GM18909 (cell line): ENCODE measurements at regions not wholly inside any gene's neighbourhood (a gene's known extent, or its start where the extent isn't known, plus 50 kb on each side); places are given as distances from the start of the nearest gene placed in this dataset.
"Not testable (repeated sequence)": the region's sequence is repeated elsewhere in the genome, so short reads cannot be mapped to it uniquely, and the experiment has no call there.

ENCODE experiments used
- ATAC-seq: cut with Tn5 transposase; IDR thresholded peaks from one replicate; pipeline ENCODE4 v1.9.1; 2021; ENCODE audit warnings: mild to moderate bottlenecking; ENCODE audit not compliant: unreplicated experiment, poor library complexity

- no peak for ATAC-seq
Measured at GRCh38 chrX:68980906-68981616, 152.2 kb downstream of the EFNB1 start.

DNA sequence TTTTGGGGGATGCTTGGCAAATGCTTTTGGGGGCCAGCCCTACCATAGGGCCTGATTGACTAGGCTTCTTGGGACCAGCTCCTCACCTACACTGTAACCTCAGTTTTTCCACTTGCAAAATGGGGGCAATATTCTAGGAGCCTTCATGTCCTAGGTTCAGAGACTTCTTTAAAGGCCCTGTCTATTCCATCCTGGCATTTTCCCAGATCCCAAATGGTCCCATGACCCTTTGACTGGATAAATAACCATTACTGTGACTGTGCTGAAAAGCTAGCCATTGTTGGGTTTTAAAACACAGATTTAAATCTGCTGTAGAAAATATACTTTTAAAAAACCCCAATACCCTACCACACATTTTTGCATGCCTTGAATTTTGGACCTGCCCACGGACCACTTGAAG lies 149.8 kb downstream of the EFNB1 start:
- ATAC-seq: no peak

DNA sequence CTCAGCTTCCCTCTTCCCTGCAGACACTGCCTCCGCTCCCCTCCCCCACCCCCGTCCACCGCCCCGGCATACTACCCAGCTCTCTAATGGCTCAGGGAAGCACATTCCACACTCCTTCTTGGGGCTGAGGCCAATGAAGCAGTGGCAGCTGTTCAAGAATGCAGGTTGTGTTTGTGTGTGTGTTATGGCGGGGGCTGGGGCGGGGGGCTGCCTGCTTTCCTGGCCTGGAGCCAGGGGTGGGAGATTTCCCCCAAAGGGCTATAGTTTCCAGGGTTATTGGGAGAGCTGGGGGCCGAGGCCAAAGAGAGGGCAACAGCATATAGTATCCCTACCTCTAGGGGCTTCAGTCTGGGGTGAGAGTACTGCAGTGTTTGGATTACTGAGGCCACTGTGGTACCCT lies 149.4 kb downstream of the EFNB1 start:
- no peak for ATAC-seq

GRCh38 chrX:68953331-68953730 lies 124.5 kb downstream of the EFNB1 start:
- no peak for ATAC-seq

DNA sequence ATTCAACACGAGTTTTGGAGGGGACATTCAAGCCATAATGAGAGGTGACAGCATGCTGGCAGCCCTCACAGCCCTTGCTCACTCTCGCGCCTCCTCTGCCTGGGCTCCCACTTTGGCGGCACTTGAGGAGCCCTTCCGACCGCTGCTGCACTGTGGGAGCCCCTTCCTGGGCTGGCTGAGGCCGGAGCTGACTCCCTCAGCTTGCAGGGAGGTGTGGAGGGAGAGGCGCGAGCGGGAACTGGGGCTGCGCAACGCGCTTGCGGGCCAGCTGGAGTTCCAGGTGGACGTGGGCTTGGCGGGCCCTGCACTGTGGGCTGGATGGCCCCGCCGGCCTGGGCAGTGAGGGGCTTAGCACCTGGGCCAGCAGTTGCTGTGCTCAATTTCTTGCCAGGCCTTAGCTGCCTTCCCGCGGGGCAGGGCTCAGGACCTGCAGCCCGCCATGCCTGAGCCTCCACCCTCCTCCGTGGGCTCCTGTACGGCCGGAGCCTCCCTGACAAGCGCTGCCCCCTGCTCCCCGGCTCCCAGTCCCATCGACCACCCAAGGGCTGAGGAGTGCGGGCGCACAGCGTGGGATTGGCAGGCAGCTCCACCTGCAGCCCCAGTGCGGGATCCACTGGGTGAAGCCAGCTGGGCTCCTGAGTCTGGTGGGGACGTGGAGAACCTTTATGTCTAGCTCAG lies 123.3 kb downstream of the EFNB1 start:
- not testable (repeated sequence) for ATAC-seq

GRCh38 chrX:68950937-68951336 lies 122.1 kb downstream of the EFNB1 start:
- ATAC-seq: no peak

- no peak for ATAC-seq
Measured at GRCh38 chrX:68947882-68948605, 119.2 kb downstream of the EFNB1 start.

DNA sequence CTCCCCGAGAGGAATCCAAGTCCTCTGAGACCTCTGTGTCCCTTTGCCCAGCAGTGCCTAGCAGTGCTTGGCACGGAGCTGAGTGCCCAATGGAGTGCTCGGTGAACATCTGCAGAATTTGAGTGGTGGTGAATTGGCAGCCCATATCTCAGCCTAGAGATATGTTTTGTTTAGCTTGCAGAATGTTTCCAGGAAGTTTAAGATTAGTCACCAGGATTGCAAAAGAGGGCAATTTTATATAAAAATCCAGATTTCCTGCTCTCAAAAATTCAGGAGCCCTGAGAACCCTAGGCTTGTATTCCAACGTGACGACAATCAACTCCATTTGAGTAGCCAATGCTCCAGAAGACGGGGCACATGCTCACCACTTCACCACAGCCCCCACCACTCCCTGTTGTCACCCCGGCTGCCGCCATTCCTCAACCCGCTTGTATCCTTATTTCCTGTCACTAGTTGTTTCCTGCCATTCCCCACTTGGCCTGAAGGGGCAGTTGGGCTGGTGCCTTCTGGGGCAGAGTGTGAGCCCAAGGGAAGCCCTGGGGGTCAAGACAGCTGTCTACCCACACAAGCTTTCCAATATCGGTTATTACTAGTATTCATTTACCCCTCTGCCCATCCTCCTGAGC lies 116.9 kb downstream of the EFNB1 start:
- no peak for ATAC-seq

DNA sequence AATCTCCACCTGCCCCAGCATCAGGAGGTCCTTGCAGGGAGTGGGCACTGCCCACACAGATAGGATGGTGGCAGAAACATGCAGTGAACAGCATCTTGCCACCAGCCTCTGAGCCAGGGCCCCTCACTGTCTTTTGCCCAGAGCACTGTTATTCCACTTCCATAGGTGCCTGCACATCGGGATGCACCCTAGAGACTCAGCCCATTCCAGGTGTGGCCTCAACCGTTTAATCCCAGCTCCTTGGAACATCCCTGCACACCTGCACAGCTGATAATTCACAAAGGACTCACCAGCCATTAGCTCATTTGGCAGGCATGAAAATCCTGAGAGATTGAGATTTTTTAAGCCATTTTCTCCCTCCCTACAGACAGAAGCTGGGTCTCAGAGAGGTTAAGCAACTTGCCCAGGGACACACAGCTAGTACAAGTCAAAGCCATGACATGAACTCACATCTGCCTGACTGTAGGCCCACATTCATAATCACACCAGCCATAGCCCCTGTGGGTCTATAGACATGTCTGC lies 116.3 kb downstream of the EFNB1 start:
- no peak for ATAC-seq

GRCh38 chrX:68944211-68944610 lies 115.4 kb downstream of the EFNB1 start:
- no peak for ATAC-seq

DNA sequence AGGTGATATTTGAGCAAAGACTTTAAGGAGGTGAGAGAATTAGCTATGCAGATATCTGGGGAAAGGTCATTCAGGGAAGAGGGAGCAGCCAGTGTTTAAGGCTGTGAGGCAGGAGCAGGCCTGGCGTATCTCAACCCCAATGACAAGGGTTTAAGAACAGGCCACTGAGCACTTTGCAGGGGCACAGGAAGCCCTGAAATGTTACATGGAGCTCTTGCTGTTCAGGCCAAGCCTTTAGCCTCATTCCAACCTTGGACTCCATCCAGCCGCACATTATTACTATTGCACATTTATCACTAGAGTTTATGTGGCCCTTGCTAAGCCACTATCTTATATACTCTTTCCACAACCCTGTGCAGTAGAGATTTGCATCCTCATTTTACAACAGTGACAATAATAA lies 114.0 kb downstream of the EFNB1 start:
- ATAC-seq: no peak

- no peak for ATAC-seq
Measured at GRCh38 chrX:68942104-68942503, 113.3 kb downstream of the EFNB1 start.

- ATAC-seq: no peak
Measured at GRCh38 chrX:68941385-68941952, 112.6 kb downstream of the EFNB1 start.

GRCh38 chrX:68940601-68941000 lies 111.8 kb downstream of the EFNB1 start:
- no peak for ATAC-seq

DNA sequence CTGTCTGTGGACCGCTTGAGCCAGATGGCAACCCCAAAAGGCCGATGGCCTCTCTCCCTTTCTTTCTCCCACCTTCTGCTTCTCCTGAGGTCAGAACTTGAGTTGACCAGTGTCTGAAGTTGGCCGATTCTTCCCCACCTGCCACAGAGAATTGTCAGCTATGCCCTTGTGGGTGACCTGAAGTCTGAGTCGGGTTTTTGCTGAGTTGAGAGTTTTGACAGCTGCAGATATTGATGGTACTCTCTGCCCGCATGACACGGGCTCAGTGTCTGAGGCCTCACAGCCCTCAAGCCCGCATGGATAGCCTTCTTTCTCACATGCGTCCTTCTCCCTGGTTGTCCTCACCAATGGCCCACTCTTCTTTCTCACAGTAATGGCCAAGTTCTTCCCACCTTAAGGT lies 111.0 kb downstream of the EFNB1 start:
- no peak for ATAC-seq

- no peak for ATAC-seq
Measured at GRCh38 chrX:68938244-68939004, 109.6 kb downstream of the EFNB1 start.

GRCh38 chrX:68937581-68937980 lies 108.8 kb downstream of the EFNB1 start:
- no peak for ATAC-seq

- ATAC-seq: no peak
Measured at GRCh38 chrX:68936608-68937007, 107.8 kb downstream of the EFNB1 start.

DNA sequence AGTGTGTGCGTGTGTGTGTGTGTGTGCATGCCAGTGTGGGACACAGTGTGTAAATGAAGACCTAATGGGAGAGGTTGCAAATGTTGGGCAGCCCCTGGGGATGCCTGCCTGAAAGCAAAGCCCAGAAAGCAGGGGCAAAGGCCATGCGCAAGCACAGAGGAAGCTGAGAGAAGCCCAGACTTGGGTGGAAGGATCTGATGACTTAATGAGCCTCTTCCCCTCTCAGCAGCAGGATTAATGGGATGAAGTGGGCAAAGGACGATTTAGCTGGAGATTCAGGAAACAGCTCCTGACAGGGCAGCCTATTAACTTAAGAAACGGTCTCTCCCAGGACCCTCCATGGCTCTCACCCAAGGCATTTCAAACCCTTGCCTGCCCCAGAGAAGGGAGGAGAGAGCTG lies 107.3 kb downstream of the EFNB1 start:
- ATAC-seq: no peak

GRCh38 chrX:68935362-68935761 lies 106.5 kb downstream of the EFNB1 start:
- no peak for ATAC-seq
